ENCODE measurements at regions not wholly inside any gene's neighbourhood (a gene's known extent, or its start where the extent isn't known, plus 50 kb on each side); places are given as distances from the start of the nearest gene placed in this dataset.

DNA sequence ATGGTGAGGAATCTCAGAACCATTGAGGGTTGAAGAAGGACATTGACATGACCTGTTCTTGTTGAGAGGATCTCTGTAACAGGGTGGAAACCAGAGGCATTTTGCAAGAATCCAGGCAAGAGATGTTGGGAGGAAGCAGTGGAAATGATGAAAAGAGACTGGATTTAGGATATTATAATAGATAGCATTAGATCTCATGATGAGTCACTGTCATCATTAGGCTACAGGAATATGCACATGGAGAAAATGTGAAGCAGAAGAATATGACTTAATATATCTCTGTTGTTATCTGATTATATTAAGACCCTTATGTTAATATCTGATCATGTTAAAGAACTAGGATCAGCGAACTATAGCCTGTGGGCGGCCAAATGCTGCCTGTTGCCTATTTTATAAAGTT, 393.0 kb upstream of the MTPN start:
- Mint-ChIP-seq H3K27me3 (ENCODE audit: low read depth) (no peaks in the 10 kb centered on the region), H3K36me3 (ENCODE audit: low read depth) (no peaks in the 10 kb centered on the region), H3K27ac (no peak overlapping the region), H3K9me3 (no peaks in the 10 kb centered on the region), H3K4me3 (no peak overlapping the region), H3K4me1 (no peaks in the 10 kb centered on the region)
- TF ChIP-seq, protein P1, sequence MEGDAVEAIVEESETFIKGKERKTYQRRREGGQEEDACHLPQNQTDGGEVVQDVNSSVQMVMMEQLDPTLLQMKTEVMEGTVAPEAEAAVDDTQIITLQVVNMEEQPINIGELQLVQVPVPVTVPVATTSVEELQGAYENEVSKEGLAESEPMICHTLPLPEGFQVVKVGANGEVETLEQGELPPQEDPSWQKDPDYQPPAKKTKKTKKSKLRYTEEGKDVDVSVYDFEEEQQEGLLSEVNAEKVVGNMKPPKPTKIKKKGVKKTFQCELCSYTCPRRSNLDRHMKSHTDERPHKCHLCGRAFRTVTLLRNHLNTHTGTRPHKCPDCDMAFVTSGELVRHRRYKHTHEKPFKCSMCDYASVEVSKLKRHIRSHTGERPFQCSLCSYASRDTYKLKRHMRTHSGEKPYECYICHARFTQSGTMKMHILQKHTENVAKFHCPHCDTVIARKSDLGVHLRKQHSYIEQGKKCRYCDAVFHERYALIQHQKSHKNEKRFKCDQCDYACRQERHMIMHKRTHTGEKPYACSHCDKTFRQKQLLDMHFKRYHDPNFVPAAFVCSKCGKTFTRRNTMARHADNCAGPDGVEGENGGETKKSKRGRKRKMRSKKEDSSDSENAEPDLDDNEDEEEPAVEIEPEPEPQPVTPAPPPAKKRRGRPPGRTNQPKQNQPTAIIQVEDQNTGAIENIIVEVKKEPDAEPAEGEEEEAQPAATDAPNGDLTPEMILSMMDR (IDR thresholded peaks at IDR 0.05; ENCODE audit: unreplicated experiment in 3 of 3), result no peak

DNA sequence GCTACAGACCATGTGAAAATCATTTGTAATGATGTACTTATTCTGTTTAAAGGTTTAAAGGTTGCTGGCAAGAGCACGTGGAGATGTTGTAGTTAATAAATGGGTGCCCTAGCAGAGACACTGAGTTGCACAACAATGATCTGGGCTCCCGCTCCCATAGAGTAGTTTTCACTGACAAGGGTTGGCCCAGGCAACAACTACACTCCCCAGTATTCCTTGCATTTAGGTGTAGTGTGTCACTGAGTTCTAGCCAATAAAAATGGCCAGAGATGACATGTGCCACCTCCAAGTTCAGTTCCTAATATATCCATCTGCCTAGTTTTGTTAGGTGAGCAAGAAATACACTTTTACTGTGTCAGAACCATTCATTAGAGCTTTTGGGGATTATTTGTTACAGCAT, 392.1 kb upstream of the MTPN start:
- TF ChIP-seq, protein P1 (IDR thresholded peaks at IDR 0.05; ENCODE audit: unreplicated experiment in 3 of 3), result no peak
- H3K4me3 Mint-ChIP-seq, result no peak overlapping the region
- H3K27me3 Mint-ChIP-seq (ENCODE audit: low read depth), result no peaks in the 10 kb centered on the region
- H3K36me3 Mint-ChIP-seq (ENCODE audit: low read depth), result no peaks in the 10 kb centered on the region
- no peaks in the 10 kb centered on the region for H3K4me1 Mint-ChIP-seq
- H3K9me3 Mint-ChIP-seq, result no peaks in the 10 kb centered on the region
- no peak overlapping the region for H3K27ac Mint-ChIP-seq

DNA sequence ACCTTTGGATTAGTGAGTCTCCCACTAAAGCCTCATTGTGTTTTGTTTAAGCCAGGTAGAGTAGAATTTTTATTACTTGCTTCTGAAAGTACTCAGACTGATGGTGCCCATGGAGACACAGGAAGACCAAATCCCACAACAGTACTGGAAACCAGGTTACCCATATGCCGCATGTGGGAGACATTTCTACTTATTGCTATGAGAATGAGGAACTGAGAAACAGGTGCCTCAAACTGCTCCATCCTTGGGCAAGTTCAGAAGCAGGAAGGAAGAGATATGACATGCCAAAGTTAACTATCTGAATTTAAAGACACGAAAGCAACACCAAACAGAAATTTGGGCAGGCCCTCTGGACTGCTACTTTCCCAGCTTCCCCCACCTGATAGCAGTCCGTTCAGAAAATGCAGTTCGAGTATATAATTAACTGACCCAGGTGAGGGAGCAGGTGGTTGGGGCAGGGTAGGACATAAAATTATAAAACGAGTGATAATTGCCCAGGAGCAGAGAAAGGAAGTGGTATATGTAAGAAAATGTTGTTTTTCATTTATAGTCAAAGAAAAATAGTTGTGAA, 382.3 kb upstream of the MTPN start:
- Mint-ChIP-seq H3K36me3 (ENCODE audit: low read depth) (no peaks in the 10 kb centered on the region), H3K4me1 (peaks cover under 1% of the 10 kb centered on the region), H3K27me3 (ENCODE audit: low read depth) (no peaks in the 10 kb centered on the region), H3K9me3 (no peaks in the 10 kb centered on the region), H3K4me3 (no peak overlapping the region), H3K27ac (peak overlapping the region in 1 of 3 experiments; percentile 15)
- TF ChIP-seq, protein P1 (IDR thresholded peaks at IDR 0.05; ENCODE audit: unreplicated experiment in 3 of 3), result no peak

DNA sequence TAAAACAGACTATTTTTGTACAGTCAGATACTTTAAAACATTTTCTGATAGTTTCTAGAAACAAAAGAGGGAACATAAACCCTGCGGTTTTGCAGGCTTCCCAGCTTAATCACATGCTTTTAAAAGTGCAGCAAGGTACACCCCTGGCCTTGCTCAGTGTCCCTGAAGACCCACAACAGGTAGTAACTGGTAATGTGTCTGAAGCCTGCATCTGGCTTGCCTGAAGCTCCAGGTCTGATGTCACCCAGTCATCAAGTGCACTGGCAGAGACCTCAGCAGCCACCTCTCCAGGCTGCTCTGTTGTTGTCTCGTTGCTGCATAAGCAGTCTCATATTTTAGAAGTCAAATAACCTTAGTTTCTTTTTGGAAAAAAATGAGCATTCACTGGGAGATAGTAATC, 376.1 kb upstream of the MTPN start:
- Mint-ChIP-seq H3K27me3 (ENCODE audit: low read depth) (no peaks in the 10 kb centered on the region), H3K9me3 (no peaks in the 10 kb centered on the region), H3K36me3 (ENCODE audit: low read depth) (no peaks in the 10 kb centered on the region), H3K27ac (peak overlapping the region; percentile 4 to 41 (median 7)), H3K4me3 (no peak overlapping the region), H3K4me1 (peaks cover 15% of the 10 kb centered on the region)
- TF ChIP-seq, protein P1 (IDR thresholded peaks at IDR 0.05; ENCODE audit: unreplicated experiment in 3 of 3), result no peak

DNA sequence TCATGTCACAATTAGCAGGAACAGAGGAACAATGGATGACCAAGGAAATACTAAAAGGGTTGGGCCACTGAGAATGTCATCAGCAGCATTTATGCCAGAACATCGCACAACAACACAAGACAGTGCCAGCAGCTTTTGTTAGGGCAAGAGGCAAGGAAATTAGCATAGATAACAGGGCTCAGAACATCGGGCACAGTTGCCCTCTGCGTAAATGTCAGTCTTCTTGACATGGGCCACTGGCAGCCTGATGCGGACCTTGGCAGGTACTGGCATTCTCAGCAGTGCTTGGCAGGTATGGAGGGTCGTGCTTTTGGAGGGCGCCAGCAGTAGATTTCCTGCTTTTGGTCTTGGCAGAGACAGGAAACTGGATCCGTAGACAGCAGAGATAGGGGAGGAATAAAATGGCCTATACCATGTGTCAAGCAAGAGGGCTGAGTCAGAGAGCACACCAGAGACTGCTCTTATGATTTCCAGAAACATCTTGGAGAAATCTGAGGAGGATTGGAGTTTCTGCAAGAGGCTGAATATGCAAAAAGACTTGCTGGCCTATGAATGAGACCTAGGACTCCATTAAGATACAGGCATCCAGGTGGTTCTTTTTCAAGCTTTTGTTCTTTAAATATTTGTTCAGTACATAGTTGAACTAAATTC, 371.5 kb upstream of the MTPN start:
- H3K27me3 Mint-ChIP-seq (ENCODE audit: low read depth), result no peaks in the 10 kb centered on the region
- TF ChIP-seq, protein P1 (IDR thresholded peaks at IDR 0.05; ENCODE audit: unreplicated experiment in 3 of 3), result no peak
- no peaks in the 10 kb centered on the region for H3K9me3 Mint-ChIP-seq
- no peaks in the 10 kb centered on the region for H3K36me3 Mint-ChIP-seq (ENCODE audit: low read depth)
- no peak overlapping the region for H3K27ac Mint-ChIP-seq
- peaks cover 8% of the 10 kb centered on the region for H3K4me1 Mint-ChIP-seq
- H3K4me3 Mint-ChIP-seq, result no peak overlapping the region

DNA sequence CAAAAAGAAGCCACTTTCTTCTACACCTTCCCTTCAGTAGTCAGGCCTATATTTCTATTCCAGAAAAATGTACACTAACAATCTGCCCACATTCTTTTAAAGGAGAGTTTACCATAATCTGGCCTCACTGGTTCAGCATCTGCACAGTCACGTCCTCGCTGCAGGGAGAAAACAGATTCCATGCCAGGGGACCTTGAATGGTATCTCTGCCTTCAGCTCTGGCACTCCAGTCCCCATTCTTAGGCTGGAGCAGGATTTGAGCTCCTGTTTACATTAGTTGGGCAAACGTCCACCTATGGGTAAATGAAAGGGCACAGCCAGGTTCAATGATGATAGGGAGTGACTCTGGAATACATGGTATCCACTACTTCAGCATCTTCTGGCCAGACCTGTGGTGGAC, 371.0 kb upstream of the MTPN start:
- Mint-ChIP-seq H3K27me3 (ENCODE audit: low read depth) (no peaks in the 10 kb centered on the region), H3K36me3 (ENCODE audit: low read depth) (no peaks in the 10 kb centered on the region), H3K4me3 (no peak overlapping the region), H3K9me3 (no peaks in the 10 kb centered on the region), H3K4me1 (peaks cover 4% of the 10 kb centered on the region), H3K27ac (no peak overlapping the region)
- TF ChIP-seq, protein P1 (IDR thresholded peaks at IDR 0.05; ENCODE audit: unreplicated experiment in 3 of 3), result no peak

Data from nephron (organoid).